ENCODE measurements at regions not wholly inside any gene's neighbourhood (a gene's known extent, or its start where the extent isn't known, plus 50 kb on each side); places are given as distances from the start of the nearest gene placed in this dataset.

DNA sequence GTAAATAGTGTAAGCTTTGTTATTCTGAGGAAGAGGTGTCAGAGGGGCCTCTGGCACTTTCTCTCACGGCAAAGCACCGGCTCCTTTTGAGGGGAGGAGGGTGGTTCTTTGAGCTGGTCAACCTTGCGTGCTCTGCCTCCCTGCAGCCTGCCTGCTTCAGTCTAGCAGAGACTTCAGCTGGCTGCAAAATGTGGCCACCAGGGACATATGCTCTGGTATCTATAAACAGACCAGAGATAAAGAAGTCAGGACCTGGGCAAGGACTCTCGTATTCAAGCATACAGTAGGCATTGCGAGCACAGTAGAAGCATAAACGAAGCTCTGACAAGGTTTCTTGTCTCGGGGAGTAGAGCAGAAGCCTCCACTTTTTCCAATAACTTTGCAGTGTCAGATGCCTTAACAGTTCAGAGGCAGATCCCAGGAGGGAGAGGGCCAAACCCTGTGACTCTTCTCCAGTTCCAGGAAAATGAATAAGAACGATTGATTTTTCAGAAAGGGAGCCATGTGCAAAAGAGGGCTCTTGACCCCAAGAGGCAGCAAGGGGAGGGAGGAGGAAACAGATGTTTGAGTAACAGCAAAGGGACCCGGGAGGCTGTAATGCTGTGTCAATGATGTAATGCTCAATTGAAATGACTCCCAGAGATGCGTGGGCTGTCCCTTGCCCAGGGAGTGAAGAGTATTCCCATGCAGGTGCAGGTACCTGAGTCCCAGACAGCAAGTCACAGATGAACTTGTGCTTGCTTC, 57.9 kb upstream of the TEX13D start:
- ATAC-seq (no peak), DNase-seq (no peak)
- H3K27ac Mint-ChIP-seq: peak overlapping the region in 3 of 10 donors; percentile 26 to 56 (median 56)
- peaks cover 0 to 7% (median 0%) of the 10 kb centered on the region in 4 donors for H3K4me1 Mint-ChIP-seq
- no peaks in the 10 kb centered on the region for H3K36me3 Mint-ChIP-seq
- no peak overlapping the region for H3K4me3 Mint-ChIP-seq
- no peaks in the 10 kb centered on the region for H3K27me3 Mint-ChIP-seq
- POLR2A ChIA-PET: no interaction called here
- peaks cover 0 to 4% (median 0%) of the 10 kb centered on the region in 9 donors for H3K9me3 Mint-ChIP-seq

DNA sequence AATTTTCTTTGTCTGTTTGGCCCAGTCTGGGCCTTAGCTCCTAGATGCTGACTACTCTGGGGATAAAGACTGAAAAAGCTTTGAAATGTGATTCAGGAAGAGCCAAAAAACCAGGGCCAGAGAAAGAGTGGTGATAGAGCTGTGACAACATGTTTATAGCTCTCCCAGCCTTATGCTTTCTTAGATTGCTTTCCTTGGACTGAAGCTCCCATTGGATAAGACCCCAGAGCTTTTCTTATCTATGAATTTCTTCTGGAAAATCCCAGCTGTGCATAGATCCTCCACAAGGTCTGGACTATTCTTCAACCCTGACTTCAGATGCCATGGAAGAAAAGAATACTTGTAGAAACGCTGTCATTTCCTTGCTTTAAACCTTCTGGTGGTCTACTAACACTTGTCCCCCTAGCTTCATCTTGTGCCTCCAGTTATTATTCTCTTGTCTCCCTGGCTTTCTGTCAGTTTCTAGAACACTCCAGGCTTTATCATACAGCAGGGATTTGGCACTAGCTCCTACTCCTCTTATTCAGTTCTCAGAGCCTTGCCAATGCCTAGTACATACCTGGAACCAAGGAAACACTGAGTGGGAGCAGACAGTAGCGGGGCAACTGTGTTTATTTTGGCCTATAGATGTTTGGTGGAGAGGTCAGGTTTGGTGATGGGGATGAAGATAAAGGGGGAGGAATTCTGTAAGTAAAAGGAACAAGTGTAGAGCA, 57.1 kb upstream of the TEX13D start:
- POLR2A ChIA-PET: no interaction called here
- DNase-seq: no peak
- Mint-ChIP-seq H3K4me3 (no peak overlapping the region), H3K9me3 (peaks cover 0 to 4% (median 0%) of the 10 kb centered on the region in 9 donors), H3K4me1 (peaks cover 0 to 7% (median 0%) of the 10 kb centered on the region in 4 donors), H3K36me3 (no peaks in the 10 kb centered on the region), H3K27ac (peak overlapping the region in 2 of 10 donors; percentile 1 to 26), H3K27me3 (no peaks in the 10 kb centered on the region)
- no peak for ATAC-seq

DNA sequence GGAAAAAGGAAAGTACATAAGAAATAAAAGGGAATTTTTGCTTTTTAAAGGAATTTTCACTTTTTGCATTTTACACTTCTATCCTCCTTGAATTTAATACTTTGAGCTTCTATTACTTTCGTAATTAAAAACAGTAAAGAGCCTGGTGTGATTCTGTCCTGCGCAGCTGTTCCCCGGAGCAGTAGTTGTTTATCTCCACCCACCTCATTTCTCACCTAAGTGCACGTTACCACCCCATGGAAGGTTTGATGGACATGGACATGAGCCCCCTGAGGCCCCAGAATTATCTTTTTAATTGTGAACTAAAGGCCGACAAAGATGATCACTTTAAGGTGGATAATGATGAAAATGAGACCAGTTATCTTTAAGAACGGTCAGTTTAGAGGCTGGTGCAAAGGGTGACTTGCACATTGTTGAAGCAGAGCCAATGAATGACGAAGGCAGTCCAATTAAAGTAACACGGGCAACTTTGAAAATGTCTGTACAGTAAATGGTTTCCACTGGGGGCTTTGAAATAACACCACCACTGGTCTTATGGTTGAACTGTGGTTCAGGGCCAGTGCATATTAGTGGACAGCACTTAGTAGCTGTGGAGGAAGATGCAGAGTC, 52.1 kb upstream of the TEX13D start:
- DNase-seq (no peak), ATAC-seq (no peak)
- no peaks in the 10 kb centered on the region for H3K27me3 Mint-ChIP-seq
- H3K4me3 Mint-ChIP-seq: peak overlapping the region in 1 of 10 donors; percentile 15
- H3K4me1 Mint-ChIP-seq: peaks cover 0 to 4% (median 0%) of the 10 kb centered on the region in 4 donors
- H3K9me3 Mint-ChIP-seq: no peaks in the 10 kb centered on the region
- POLR2A ChIA-PET: no interaction called here
- no peaks in the 10 kb centered on the region for H3K36me3 Mint-ChIP-seq
- H3K27ac Mint-ChIP-seq: no peak overlapping the region

DNA sequence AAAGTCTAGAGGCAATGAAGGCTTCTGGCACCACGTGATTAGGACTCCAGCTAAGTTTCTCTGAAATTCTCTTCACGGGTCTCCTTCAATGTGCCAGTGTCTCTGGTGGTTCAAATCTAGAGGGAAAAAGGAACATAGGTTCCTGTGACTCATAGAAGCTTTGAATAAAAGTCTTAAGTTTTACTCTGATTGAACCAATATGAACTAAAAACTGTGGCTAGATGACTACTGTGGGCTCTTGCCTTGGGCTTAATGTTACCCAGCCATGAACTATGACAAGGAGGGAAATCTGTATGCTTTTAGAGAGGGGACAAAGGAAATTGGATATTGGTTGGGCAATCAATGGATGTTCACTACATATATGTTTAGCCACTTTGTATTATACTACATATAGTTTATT, 49.9 kb upstream of the TEX13D start:
- Mint-ChIP-seq H3K4me1 (no peaks in the 10 kb centered on the region), H3K9me3 (no peaks in the 10 kb centered on the region), H3K36me3 (no peaks in the 10 kb centered on the region), H3K27me3 (no peaks in the 10 kb centered on the region), H3K27ac (no peak overlapping the region), H3K4me3 (no peak overlapping the region)
- DNase-seq (no peak), ATAC-seq (no peak)
- POLR2A ChIA-PET: no interaction called here
